WTC11 (cell line): ENCODE measurements at regions not wholly inside any gene's neighbourhood (a gene's known extent, or its start where the extent isn't known, plus 50 kb on each side); places are given as distances from the start of the nearest gene placed in this dataset.

Source experiments
- ATAC-seq: fragments of 200-7000 bp; cut with Tn5 transposase; 2 replicates; pipeline ENCODE4 v1.10.0; 2021; ENCODE audit warnings: mild to moderate bottlenecking, moderate library complexity
- CTCF ChIA-PET: fragments of 300-600 bp; sonication (Branson Sonifier 250); formaldehyde crosslinking; loops from one replicate; lab custom pipeline; 2021; ENCODE audit warnings: antibody characterized with exemption; lab: Charles Lee
- POLR2A ChIA-PET: fragments of 350-600 bp; sonication (Branson Sonifier 250); formaldehyde crosslinking; loops from one replicate; lab custom pipeline; 2021; ENCODE audit warnings: antibody characterized with exemption; lab: Charles Lee
- DNase-seq: peaks from one replicate; pipeline ENCODE4 v3.0.0; 2021; ENCODE audit warnings: low spot score
- H3K27ac Mint-ChIP-seq: 2 replicates; pipeline ENCODE4 v1.8.0; 2021; ENCODE audit warnings: mixed read lengths
- H3K27me3 Mint-ChIP-seq: 2 replicates; pipeline ENCODE4 v1.8.0; 2021; ENCODE audit warnings: low read depth, mild to moderate bottlenecking, moderate library complexity, mixed read lengths
- H3K36me3 Mint-ChIP-seq: 2 replicates; pipeline ENCODE4 v1.8.0; 2021; ENCODE audit warnings: mixed read lengths
- H3K4me1 Mint-ChIP-seq: 2 replicates; pipeline ENCODE4 v1.8.0; 2022; ENCODE audit warnings: mixed read lengths
- H3K4me3 Mint-ChIP-seq: 2 replicates; pipeline ENCODE4 v1.8.0; 2021; ENCODE audit warnings: mild to moderate bottlenecking, moderate library complexity, mixed read lengths
- H3K9me3 Mint-ChIP-seq: 2 replicates; pipeline ENCODE4 v1.8.0; 2021; ENCODE audit warnings: mixed read lengths
- ATF3 ChIP-seq: sonication (generic); formaldehyde crosslinking; conservative IDR thresholded peaks from 2 replicates; pipeline ENCODE4 v1.8.1; 2022; ENCODE audit warnings: mild to moderate bottlenecking, missing genetic modification reagents
- CREB1 ChIP-seq: sonication (generic); formaldehyde crosslinking; IDR thresholded peaks from 2 replicates; pipeline ENCODE4 v1.8.0; 2023; ENCODE audit warnings: mild to moderate bottlenecking, missing genetic modification reagents
- CREM ChIP-seq: sonication (generic); formaldehyde crosslinking; IDR thresholded peaks from 2 replicates; pipeline ENCODE4 v1.8.1; 2022; ENCODE audit warnings: mild to moderate bottlenecking, missing genetic modification reagents, moderate library complexity
- ESRRA ChIP-seq: sonication (generic); formaldehyde crosslinking; IDR thresholded peaks from 2 replicates; pipeline ENCODE4 v1.8.1; 2022; ENCODE audit warnings: mild to moderate bottlenecking, missing genetic modification reagents, borderline replicate concordance
- FOXP4 ChIP-seq: sonication (generic); formaldehyde crosslinking; IDR thresholded peaks from 2 replicates; pipeline ENCODE4 v1.8.0; 2022; ENCODE audit warnings: mild to moderate bottlenecking, missing genetic modification reagents
- HMGA2 ChIP-seq: fragments of 250-450 bp; sonication (Bioruptor Pico); IDR thresholded peaks from 2 replicates; pipeline ENCODE4 v1.4.0; 2021; ENCODE audit warnings: mild to moderate bottlenecking, moderate library complexity
- NFYB ChIP-seq: sonication (generic); formaldehyde crosslinking; conservative IDR thresholded peaks from 2 replicates; pipeline ENCODE4 v1.8.0; 2022; ENCODE audit warnings: low read depth, missing genetic modification reagents
- NR3C1 ChIP-seq: sonication (generic); formaldehyde crosslinking; conservative IDR thresholded peaks from 2 replicates; pipeline ENCODE4 v1.8.1; 2023; ENCODE audit warnings: low read depth, mild to moderate bottlenecking, missing genetic modification reagents
- RELA ChIP-seq: sonication (generic); formaldehyde crosslinking; IDR thresholded peaks from 2 replicates; pipeline ENCODE4 v1.8.1; 2022; ENCODE audit warnings: missing genetic modification reagents, mild to moderate bottlenecking, borderline replicate concordance
- RORB ChIP-seq: fragments of 250-450 bp; sonication (Bioruptor Pico); IDR thresholded peaks from 2 replicates; pipeline ENCODE4 v1.9.0; 2021; ENCODE audit warnings: mild to moderate bottlenecking
- SMAD4 ChIP-seq: sonication (generic); formaldehyde crosslinking; IDR thresholded peaks from 2 replicates; pipeline ENCODE4 v1.8.0; 2022; ENCODE audit warnings: mild to moderate bottlenecking, missing genetic modification reagents
- ZBTB43 ChIP-seq: sonication (generic); formaldehyde crosslinking; IDR thresholded peaks from 2 replicates; pipeline ENCODE4 v1.8.1; 2023; ENCODE audit warnings: mild to moderate bottlenecking, missing genetic modification reagents
- ZNF121 ChIP-seq: sonication (generic); formaldehyde crosslinking; IDR thresholded peaks from 2 replicates; pipeline ENCODE4 v1.8.0; 2023; ENCODE audit warnings: missing genetic modification reagents
- ZNF138 ChIP-seq: sonication (generic); formaldehyde crosslinking; conservative IDR thresholded peaks from 2 replicates; pipeline ENCODE4 v1.8.1; 2022; ENCODE audit warnings: mild to moderate bottlenecking, moderate library complexity, missing genetic modification reagents
- ZNF317 ChIP-seq: sonication (generic); formaldehyde crosslinking; IDR thresholded peaks from 2 replicates; pipeline ENCODE4 v1.8.1; 2023; ENCODE audit warnings: low read depth, mild to moderate bottlenecking, moderate library complexity, missing genetic modification reagents, borderline replicate concordance
- ZNF512 ChIP-seq: sonication (generic); formaldehyde crosslinking; IDR thresholded peaks from 2 replicates; pipeline ENCODE4 v1.8.1; 2022; ENCODE audit warnings: missing genetic modification reagents, borderline replicate concordance
- TF ChIP-seq, protein P1 (sequence below): sonication (generic); formaldehyde crosslinking; IDR thresholded peaks from 2 replicates; pipeline ENCODE4 v1.8.0; 2023; ENCODE audit warnings: missing genetic modification reagents

- TF ChIP-seq RELA (CRISPR knock-in tag) (no peak), RORB (CRISPR knock-in tag) (no peak), ATF3 (CRISPR knock-in tag) (no peak), ZNF512 (CRISPR knock-in tag) (no peak)
- TF ChIP-seq, protein P1, sequence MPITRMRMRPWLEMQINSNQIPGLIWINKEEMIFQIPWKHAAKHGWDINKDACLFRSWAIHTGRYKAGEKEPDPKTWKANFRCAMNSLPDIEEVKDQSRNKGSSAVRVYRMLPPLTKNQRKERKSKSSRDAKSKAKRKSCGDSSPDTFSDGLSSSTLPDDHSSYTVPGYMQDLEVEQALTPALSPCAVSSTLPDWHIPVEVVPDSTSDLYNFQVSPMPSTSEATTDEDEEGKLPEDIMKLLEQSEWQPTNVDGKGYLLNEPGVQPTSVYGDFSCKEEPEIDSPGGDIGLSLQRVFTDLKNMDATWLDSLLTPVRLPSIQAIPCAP (CRISPR knock-in tag) = no peak
These were observed 244.3 kb downstream of the GPAT3 start (continued) for GRCh38 chr4:83780053-83780733.

GRCh38 chr4:83779103-83780052, 243.5 kb downstream of the GPAT3 start:
- no peak overlapping the region for H3K4me3 Mint-ChIP-seq
- DNase-seq (no peak), ATAC-seq (peak; percentile 43; the same call in 1 of the 2 replicates)
- peaks cover 34% of the 10 kb centered on the region for H3K4me1 Mint-ChIP-seq
- ChIA-PET POLR2A (no interaction called here), CTCF (no interaction called here)
- H3K27me3 Mint-ChIP-seq = peaks cover 54% of the 10 kb centered on the region
- no peak overlapping the region for H3K27ac Mint-ChIP-seq
- no peaks in the 10 kb centered on the region for H3K9me3 Mint-ChIP-seq
- TF ChIP-seq SMAD4 (CRISPR knock-in tag) = no peak
- TF ChIP-seq ZNF121 (CRISPR knock-in tag) = no peak
- TF ChIP-seq FOXP4 (CRISPR knock-in tag) = no peak
- TF ChIP-seq CREB1 (CRISPR knock-in tag) = no peak
- no peak for TF ChIP-seq ESRRA (CRISPR knock-in tag)
- TF ChIP-seq NR3C1 (CRISPR knock-in tag) = no peak
- no peaks in the 10 kb centered on the region for H3K36me3 Mint-ChIP-seq

DNA sequence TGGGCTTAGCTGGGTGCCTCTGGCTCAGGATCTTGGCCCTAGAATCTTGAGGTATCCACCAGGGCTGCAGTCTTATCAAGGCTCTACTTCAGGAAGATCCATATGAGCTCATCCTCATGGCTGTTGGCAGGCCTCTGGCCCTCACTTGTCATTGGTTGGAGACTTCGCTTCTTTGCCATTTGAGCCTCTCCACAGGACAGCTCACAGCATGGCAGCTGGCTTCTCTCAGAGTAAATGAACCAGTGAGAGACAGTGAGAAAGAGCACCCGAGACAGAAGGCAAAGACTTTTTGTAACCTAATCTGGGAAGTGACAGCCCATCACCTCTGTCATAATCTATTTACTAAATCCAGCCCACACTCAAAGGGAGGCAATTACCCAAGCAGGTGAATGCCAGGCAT, 236.8 kb downstream of the GPAT3 start:
- TF ChIP-seq ZBTB43 (no peak), ZNF138 (CRISPR knock-in tag) (no peak), CREM (no peak), NFYB (no peak), HMGA2 (no peak), ZNF317 (CRISPR knock-in tag) (no peak)
- TF ChIP-seq, protein P1 (CRISPR knock-in tag) = no peak
- ChIA-PET CTCF (no interaction called here), POLR2A (no interaction called here)
- Mint-ChIP-seq H3K9me3 (peaks cover 4% of the 10 kb centered on the region; the same call in 1 of the 2 replicates), H3K4me3 (no peak overlapping the region), H3K27me3 (peaks cover 2% of the 10 kb centered on the region; the same call in 1 of the 2 replicates), H3K27ac (no peak overlapping the region), H3K4me1 (peaks cover 20% of the 10 kb centered on the region), H3K36me3 (peaks cover 2% of the 10 kb centered on the region; the same call in 1 of the 2 replicates)
- DNase-seq = no peak
- ATAC-seq = peak; percentile 38; the same call in 1 of the 2 replicates
